Liver (tissue), 8 donors: ENCODE measurements at regions not wholly inside any gene's neighbourhood (a gene's known extent, or its start where the extent isn't known, plus 50 kb on each side); places are given as distances from the start of the nearest gene placed in this dataset.

Source experiments
- DNase-seq: peaks from one replicate; pipeline ENCODE4 v3.0.0-alpha.2; 2017; ENCODE audit warnings: low spot score
- H3K27ac ChIP-seq, 2 donors: one replicate each; pipeline ENCODE4 v1.7.0; 2013; ENCODE audit warnings: inconsistent platforms in 2 of 2, low read length in 2 of 2, control low read depth in 1 of 2, low read depth in 1 of 2, mild to moderate bottlenecking in 1 of 2
- H3K27me3 ChIP-seq, 4 donors: one replicate each; pipeline versions ENCODE4 v1.6.1 to v1.7.0; 2013; ENCODE audit warnings: low read length in 3 of 4, inconsistent platforms in 1 of 4, mild to moderate bottlenecking in 1 of 4, moderate library complexity in 1 of 4; ENCODE audit not compliant: control insufficient read depth in 4 of 4, insufficient read depth in 4 of 4
- H3K36me3 ChIP-seq, 4 donors: one replicate each; pipeline versions ENCODE4 v1.6.1 to v1.7.0; 2013; ENCODE audit warnings: low read length in 3 of 4, mild to moderate bottlenecking in 3 of 4, low read depth in 1 of 4, moderate library complexity in 1 of 4; ENCODE audit not compliant: control insufficient read depth in 4 of 4, insufficient read depth in 3 of 4
- H3K4me1 ChIP-seq, 4 donors: one replicate each; pipeline versions ENCODE4 v1.6.1 to v1.7.0; 2013; ENCODE audit warnings: low read length in 3 of 4, mild to moderate bottlenecking in 3 of 4, moderate library complexity in 1 of 4; ENCODE audit not compliant: control insufficient read depth in 4 of 4, insufficient read depth in 4 of 4
- H3K4me3 ChIP-seq, 3 donors: one replicate each; pipeline versions ENCODE4 v1.6.1 to v1.7.0; 2013; ENCODE audit warnings: low read length in 3 of 3, control low read depth in 1 of 3, low read depth in 1 of 3, mild to moderate bottlenecking in 1 of 3
- H3K9ac ChIP-seq, 2 donors: one replicate each; pipeline ENCODE4 v1.7.0; 2013; ENCODE audit warnings: low read length in 2 of 2, mild to moderate bottlenecking in 2 of 2, moderate library complexity in 2 of 2, control low read depth in 1 of 2, low read depth in 1 of 2
- H3K9me3 ChIP-seq, 4 donors: one replicate each; pipeline versions ENCODE4 v1.6.1 to v1.7.0; 2013; ENCODE audit warnings: low read length in 3 of 4; ENCODE audit not compliant: control insufficient read depth in 4 of 4
- EGR1 ChIP-seq, 2 donors: IDR thresholded peaks; 2 replicates each; pipeline ENCODE4 v1.6.1; 2016 to 2018; ENCODE audit warnings: antibody characterized with exemption in 2 of 2, low read depth in 2 of 2
- FOXA1 ChIP-seq: IDR thresholded peaks from 2 replicates; pipeline ENCODE4 v1.6.1; 2016; ENCODE audit warnings: antibody characterized with exemption
- GABPA ChIP-seq, 2 donors: IDR thresholded peaks in 1 of 2; conservative IDR thresholded peaks in 1 of 2; 2 replicates each; pipeline ENCODE4 v1.6.1; 2016; ENCODE audit warnings: antibody characterized with exemption in 2 of 2, mild to moderate bottlenecking in 1 of 2, moderate library complexity in 1 of 2
- HNF4A ChIP-seq, 2 donors: conservative IDR thresholded peaks; 2 replicates each; pipeline ENCODE4 v1.6.1; 2016; ENCODE audit warnings: antibody characterized with exemption in 2 of 2, mild to moderate bottlenecking in 2 of 2
- HNF4G ChIP-seq: IDR thresholded peaks from 2 replicates; pipeline ENCODE4 v1.6.1; 2016; ENCODE audit warnings: antibody characterized with exemption
- JUND ChIP-seq, 2 donors: IDR thresholded peaks; 2 replicates each; pipeline ENCODE4 v1.6.1; 2016; ENCODE audit warnings: antibody characterized with exemption in 2 of 2
- NR2F2 ChIP-seq: IDR thresholded peaks from 2 replicates; pipeline ENCODE4 v1.6.1; 2016; ENCODE audit warnings: antibody characterized with exemption
- RAD21 ChIP-seq, 2 donors: IDR thresholded peaks; 2 replicates each; pipeline ENCODE4 v1.6.1; 2016; ENCODE audit warnings: antibody characterized with exemption in 2 of 2, mild to moderate bottlenecking in 2 of 2
- RXRA ChIP-seq, 2 donors: IDR thresholded peaks; 2 replicates each; pipeline ENCODE4 v1.6.1; 2017 to 2018; ENCODE audit warnings: antibody characterized with exemption in 2 of 2, mild to moderate bottlenecking in 1 of 2
- SP1 ChIP-seq: IDR thresholded peaks from 2 replicates; pipeline ENCODE4 v1.6.1; 2018; ENCODE audit warnings: antibody characterized with exemption, mild to moderate bottlenecking
- TAF1 ChIP-seq: conservative IDR thresholded peaks from 2 replicates; pipeline ENCODE4 v1.6.1; 2016; ENCODE audit warnings: antibody characterized with exemption, mild to moderate bottlenecking
- WGBS: extraction: QIAGEN DNeasy Blood & Tissue Kit; methylation state at CpG from one replicate; pipeline ENCODE4 v1.1.7; 2013; 5-methylcytosine and 5-hydroxymethylcytosine counted together
- TF ChIP-seq, protein P1 (sequence below): IDR thresholded peaks from 2 replicates; pipeline ENCODE4 v1.6.1; 2016; ENCODE audit warnings: antibody characterized with exemption
- TF ChIP-seq, protein P2 (sequence below): IDR thresholded peaks from 2 replicates; pipeline ENCODE4 v1.6.1; 2016; ENCODE audit warnings: antibody characterized with exemption, mild to moderate bottlenecking
- TF ChIP-seq, protein P3 (sequence below): fragments of 150-350 bp; IDR thresholded peaks from 2 replicates; pipeline ENCODE4 v1.5.1; 2017; ENCODE audit warnings: improper control_type of control experiment, low read depth, low read length; ENCODE audit not compliant: missing input control
- TF ChIP-seq, protein P4 (sequence below): IDR thresholded peaks from 2 replicates; pipeline ENCODE4 v1.6.1; 2016; ENCODE audit warnings: antibody characterized with exemption
- TF ChIP-seq, protein P5 (sequence below): IDR thresholded peaks from 2 replicates; pipeline ENCODE4 v1.6.1; 2016; ENCODE audit warnings: antibody characterized with exemption
- donor health status: healthy.
- donor health status: healthy.
- donor health status: healthy.
- donor health status: healthy.
- donor health status: healthy.

DNA sequence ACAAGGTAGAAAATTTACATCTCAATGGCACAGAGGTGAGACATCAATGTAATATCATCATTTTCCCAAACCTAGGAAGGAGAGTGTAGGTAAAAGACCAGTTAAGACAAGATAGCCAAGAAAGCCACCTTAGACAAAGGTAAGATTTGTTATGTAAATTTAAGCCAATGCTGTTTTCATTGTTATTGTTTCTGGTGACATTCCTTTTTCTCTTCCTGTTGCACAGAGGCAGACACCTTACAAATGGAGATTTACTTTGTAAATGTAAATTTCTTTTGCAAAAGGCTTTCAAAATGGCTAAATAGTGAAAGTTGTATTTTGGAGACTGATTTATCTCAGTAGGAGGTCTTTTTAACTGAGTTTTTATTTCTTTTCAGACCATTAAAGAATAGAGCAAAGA is 159.1 kb downstream of the YIPF5 start:
- DNase-seq = no peak
- Histone ChIP-seq H3K9ac (no peak overlapping the region), H3K27me3 (no peaks in the 10 kb centered on the region), H3K4me1 (no peaks in the 10 kb centered on the region), H3K36me3 (no peaks in the 10 kb centered on the region), H3K4me3 (no peak overlapping the region), H3K27ac (no peak overlapping the region), H3K9me3 (peaks cover 0 to 2% (median under 1%) of the 10 kb centered on the region in 4 donors)
- TF ChIP-seq FOXA1 (no peak), JUND (IDR thresholded peaks at IDR 0.05) (no peak), TAF1 (no peak), RAD21 (IDR thresholded peaks at IDR 0.05) (no peak), HNF4G (no peak), EGR1 (IDR thresholded peaks at IDR 0.05; ENCODE audit: low read depth in 2 of 2) (no peak), HNF4A (conservative IDR thresholded peaks at IDR 0.05) (no peak)
- TF ChIP-seq, protein P1, sequence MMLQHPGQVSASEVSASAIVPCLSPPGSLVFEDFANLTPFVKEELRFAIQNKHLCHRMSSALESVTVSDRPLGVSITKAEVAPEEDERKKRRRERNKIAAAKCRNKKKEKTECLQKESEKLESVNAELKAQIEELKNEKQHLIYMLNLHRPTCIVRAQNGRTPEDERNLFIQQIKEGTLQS = no peak
- TF ChIP-seq, protein P2, sequence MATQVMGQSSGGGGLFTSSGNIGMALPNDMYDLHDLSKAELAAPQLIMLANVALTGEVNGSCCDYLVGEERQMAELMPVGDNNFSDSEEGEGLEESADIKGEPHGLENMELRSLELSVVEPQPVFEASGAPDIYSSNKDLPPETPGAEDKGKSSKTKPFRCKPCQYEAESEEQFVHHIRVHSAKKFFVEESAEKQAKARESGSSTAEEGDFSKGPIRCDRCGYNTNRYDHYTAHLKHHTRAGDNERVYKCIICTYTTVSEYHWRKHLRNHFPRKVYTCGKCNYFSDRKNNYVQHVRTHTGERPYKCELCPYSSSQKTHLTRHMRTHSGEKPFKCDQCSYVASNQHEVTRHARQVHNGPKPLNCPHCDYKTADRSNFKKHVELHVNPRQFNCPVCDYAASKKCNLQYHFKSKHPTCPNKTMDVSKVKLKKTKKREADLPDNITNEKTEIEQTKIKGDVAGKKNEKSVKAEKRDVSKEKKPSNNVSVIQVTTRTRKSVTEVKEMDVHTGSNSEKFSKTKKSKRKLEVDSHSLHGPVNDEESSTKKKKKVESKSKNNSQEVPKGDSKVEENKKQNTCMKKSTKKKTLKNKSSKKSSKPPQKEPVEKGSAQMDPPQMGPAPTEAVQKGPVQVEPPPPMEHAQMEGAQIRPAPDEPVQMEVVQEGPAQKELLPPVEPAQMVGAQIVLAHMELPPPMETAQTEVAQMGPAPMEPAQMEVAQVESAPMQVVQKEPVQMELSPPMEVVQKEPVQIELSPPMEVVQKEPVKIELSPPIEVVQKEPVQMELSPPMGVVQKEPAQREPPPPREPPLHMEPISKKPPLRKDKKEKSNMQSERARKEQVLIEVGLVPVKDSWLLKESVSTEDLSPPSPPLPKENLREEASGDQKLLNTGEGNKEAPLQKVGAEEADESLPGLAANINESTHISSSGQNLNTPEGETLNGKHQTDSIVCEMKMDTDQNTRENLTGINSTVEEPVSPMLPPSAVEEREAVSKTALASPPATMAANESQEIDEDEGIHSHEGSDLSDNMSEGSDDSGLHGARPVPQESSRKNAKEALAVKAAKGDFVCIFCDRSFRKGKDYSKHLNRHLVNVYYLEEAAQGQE = no peak
- TF ChIP-seq, protein P3, sequence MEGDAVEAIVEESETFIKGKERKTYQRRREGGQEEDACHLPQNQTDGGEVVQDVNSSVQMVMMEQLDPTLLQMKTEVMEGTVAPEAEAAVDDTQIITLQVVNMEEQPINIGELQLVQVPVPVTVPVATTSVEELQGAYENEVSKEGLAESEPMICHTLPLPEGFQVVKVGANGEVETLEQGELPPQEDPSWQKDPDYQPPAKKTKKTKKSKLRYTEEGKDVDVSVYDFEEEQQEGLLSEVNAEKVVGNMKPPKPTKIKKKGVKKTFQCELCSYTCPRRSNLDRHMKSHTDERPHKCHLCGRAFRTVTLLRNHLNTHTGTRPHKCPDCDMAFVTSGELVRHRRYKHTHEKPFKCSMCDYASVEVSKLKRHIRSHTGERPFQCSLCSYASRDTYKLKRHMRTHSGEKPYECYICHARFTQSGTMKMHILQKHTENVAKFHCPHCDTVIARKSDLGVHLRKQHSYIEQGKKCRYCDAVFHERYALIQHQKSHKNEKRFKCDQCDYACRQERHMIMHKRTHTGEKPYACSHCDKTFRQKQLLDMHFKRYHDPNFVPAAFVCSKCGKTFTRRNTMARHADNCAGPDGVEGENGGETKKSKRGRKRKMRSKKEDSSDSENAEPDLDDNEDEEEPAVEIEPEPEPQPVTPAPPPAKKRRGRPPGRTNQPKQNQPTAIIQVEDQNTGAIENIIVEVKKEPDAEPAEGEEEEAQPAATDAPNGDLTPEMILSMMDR = no peak
- TF ChIP-seq, protein P4, sequence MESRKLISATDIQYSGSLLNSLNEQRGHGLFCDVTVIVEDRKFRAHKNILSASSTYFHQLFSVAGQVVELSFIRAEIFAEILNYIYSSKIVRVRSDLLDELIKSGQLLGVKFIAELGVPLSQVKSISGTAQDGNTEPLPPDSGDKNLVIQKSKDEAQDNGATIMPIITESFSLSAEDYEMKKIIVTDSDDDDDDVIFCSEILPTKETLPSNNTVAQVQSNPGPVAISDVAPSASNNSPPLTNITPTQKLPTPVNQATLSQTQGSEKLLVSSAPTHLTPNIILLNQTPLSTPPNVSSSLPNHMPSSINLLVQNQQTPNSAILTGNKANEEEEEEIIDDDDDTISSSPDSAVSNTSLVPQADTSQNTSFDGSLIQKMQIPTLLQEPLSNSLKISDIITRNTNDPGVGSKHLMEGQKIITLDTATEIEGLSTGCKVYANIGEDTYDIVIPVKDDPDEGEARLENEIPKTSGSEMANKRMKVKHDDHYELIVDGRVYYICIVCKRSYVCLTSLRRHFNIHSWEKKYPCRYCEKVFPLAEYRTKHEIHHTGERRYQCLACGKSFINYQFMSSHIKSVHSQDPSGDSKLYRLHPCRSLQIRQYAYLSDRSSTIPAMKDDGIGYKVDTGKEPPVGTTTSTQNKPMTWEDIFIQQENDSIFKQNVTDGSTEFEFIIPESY = no peak
- TF ChIP-seq, protein P5, sequence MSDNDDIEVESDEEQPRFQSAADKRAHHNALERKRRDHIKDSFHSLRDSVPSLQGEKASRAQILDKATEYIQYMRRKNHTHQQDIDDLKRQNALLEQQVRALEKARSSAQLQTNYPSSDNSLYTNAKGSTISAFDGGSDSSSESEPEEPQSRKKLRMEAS = no peak

DNA sequence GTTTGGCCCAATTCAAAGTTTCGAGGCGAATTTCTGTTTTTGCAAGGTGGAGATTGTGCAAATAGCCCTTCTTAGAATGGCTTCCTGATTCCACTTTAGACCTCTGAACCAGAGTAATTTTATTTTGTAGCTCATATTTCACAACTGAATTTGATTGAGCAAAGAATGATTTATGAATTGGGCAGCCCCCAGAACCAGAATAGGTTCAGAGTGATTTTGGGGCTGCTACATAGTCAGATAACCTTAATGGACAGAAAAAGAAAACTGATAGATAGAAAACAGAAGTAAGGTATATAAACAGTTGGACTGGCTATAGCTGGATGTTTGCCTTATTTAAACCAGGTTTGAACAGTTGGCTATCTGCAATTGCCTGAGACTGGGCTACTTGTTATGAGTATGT is 156.6 kb downstream of the YIPF5 start:
- H3K4me3 ChIP-seq = no peak overlapping the region
- 90% methylated on average over 2 of the region's 2 CpGs for WGBS
- peaks cover 0 to 2% (median under 1%) of the 10 kb centered on the region in 4 donors for H3K9me3 ChIP-seq
- no peaks in the 10 kb centered on the region for H3K36me3 ChIP-seq
- DNase-seq = no peak
- TF ChIP-seq HNF4G = no peak
- no peak for TF ChIP-seq EGR1 (IDR thresholded peaks at IDR 0.05; ENCODE audit: low read depth in 2 of 2)
- TF ChIP-seq, protein P3 = no peak
- TF ChIP-seq RXRA (IDR thresholded peaks at IDR 0.05) = no peak
- no peak for TF ChIP-seq RAD21 (IDR thresholded peaks at IDR 0.05)
- TF ChIP-seq, protein P2 = no peak
- no peak for TF ChIP-seq NR2F2
- no peak for TF ChIP-seq SP1
- TF ChIP-seq TAF1 = no peak
- TF ChIP-seq GABPA (IDR thresholded peaks at IDR 0.05 in 1 of 2, conservative IDR thresholded peaks at IDR 0.05 in 1 of 2) = no peak
- no peak overlapping the region for H3K27ac ChIP-seq
- no peak overlapping the region for H3K9ac ChIP-seq
- H3K27me3 ChIP-seq = no peaks in the 10 kb centered on the region
- no peaks in the 10 kb centered on the region for H3K4me1 ChIP-seq
